PFSK-1 (cell line): ENCODE measurements at regions not wholly inside any gene's neighbourhood (a gene's known extent, or its start where the extent isn't known, plus 50 kb on each side); places are given as distances from the start of the nearest gene placed in this dataset.

ENCODE experiments used
- POLR2AphosphoS5 ChIP-seq: IDR thresholded peaks from 2 replicates; pipeline ENCODE4 v1.6.1; 2012; ENCODE audit warnings: low read depth, mild to moderate bottlenecking, control low read depth, low read length, moderate library complexity
- REST ChIP-seq, 2 experiments: IDR thresholded peaks; 2 replicates each; pipeline versions ENCODE4 v1.6.1 to v1.8.0; 2011 to 2012; ENCODE audit warnings: low read depth in 2 of 2, low read length in 2 of 2, control low read depth in 1 of 2, inconsistent platforms in 1 of 2, mild to moderate bottlenecking in 1 of 2, moderate library complexity in 1 of 2; ENCODE audit not compliant: insufficient read depth in 1 of 2

GRCh38 chr4:38516190-38516589, 147.8 kb upstream of the KLF3 start:
- TF ChIP-seq REST (IDR thresholded peaks at IDR 0.05; ENCODE audit: insufficient read depth in 1 of 2, low read depth in 2 of 2, low read length in 2 of 2): no peak
- no peak for TF ChIP-seq POLR2AphosphoS5
